Suppressor macrophage (primary cell): ENCODE measurements at regions not wholly inside any gene's neighbourhood (a gene's known extent, or its start where the extent isn't known, plus 50 kb on each side); places are given as distances from the start of the nearest gene placed in this dataset.
"Not testable (repeated sequence)": the region's sequence is repeated elsewhere in the genome, so short reads cannot be mapped to it uniquely, and the experiment has no call there.

Experiments
- DNase-seq, 4 experiments: peaks; one replicate each; pipeline ENCODE4 v3.0.0-alpha.2; 2020 to 2022

GRCh38 chr10:33955676-33956075, 621.2 kb upstream of the NRP1 start:
- DNase-seq, result no peak

- no peak for DNase-seq
Measured at GRCh38 chr10:33952692-33953360, 618.4 kb upstream of the NRP1 start.

- no peak for DNase-seq
Measured at GRCh38 chr10:33950206-33950605, 615.7 kb upstream of the NRP1 start.

- no peak for DNase-seq
Measured at GRCh38 chr10:33947544-33947943, 613.1 kb upstream of the NRP1 start.

GRCh38 chr10:33945051-33945450, 610.6 kb upstream of the NRP1 start:
- DNase-seq, result no peak

- no peak for DNase-seq
Measured at GRCh38 chr10:33942508-33942907, 608.0 kb upstream of the NRP1 start.

- no peak for DNase-seq
Measured at GRCh38 chr10:33939892-33940291, 605.4 kb upstream of the NRP1 start.

GRCh38 chr10:33939410-33939809, 604.9 kb upstream of the NRP1 start:
- DNase-seq, result no peak

- DNase-seq, result no peak
Measured at GRCh38 chr10:33938001-33938400, 603.5 kb upstream of the NRP1 start.

- DNase-seq, result no peak
Measured at GRCh38 chr10:33937036-33937730, 602.7 kb upstream of the NRP1 start.

GRCh38 chr10:33935350-33935749, 600.9 kb upstream of the NRP1 start:
- no peak for DNase-seq

- peak; percentile 17 to 45 (median 43) for DNase-seq
Measured at GRCh38 chr10:33930079-33930478, 595.6 kb upstream of the NRP1 start.

GRCh38 chr10:33927347-33927746, 592.9 kb upstream of the NRP1 start:
- peak; percentile 2 to 11 (median 5) for DNase-seq

- DNase-seq, result no peak
Measured at GRCh38 chr10:33921970-33922605, 587.6 kb upstream of the NRP1 start.

GRCh38 chr10:33920351-33920750, 585.9 kb upstream of the NRP1 start:
- no peak for DNase-seq

GRCh38 chr10:33919244-33919643, 584.8 kb upstream of the NRP1 start:
- DNase-seq, result no peak

- DNase-seq, result no peak
Measured at GRCh38 chr10:33917069-33917780, 582.8 kb upstream of the NRP1 start.

- DNase-seq, result no peak
Measured at GRCh38 chr10:33914746-33915145, 580.3 kb upstream of the NRP1 start.

- DNase-seq, result no peak
Measured at GRCh38 chr10:33913194-33913593, 578.7 kb upstream of the NRP1 start.

GRCh38 chr10:33909476-33909875, 575.0 kb upstream of the NRP1 start:
- DNase-seq, result not testable (repeated sequence)

GRCh38 chr10:33901166-33901565, 566.7 kb upstream of the NRP1 start:
- DNase-seq, result no peak

GRCh38 chr10:33900596-33900995, 566.1 kb upstream of the NRP1 start:
- no peak for DNase-seq
